ENCODE measurements at regions not wholly inside any gene's neighbourhood (a gene's known extent, or its start where the extent isn't known, plus 50 kb on each side); places are given as distances from the start of the nearest gene placed in this dataset.

DNA sequence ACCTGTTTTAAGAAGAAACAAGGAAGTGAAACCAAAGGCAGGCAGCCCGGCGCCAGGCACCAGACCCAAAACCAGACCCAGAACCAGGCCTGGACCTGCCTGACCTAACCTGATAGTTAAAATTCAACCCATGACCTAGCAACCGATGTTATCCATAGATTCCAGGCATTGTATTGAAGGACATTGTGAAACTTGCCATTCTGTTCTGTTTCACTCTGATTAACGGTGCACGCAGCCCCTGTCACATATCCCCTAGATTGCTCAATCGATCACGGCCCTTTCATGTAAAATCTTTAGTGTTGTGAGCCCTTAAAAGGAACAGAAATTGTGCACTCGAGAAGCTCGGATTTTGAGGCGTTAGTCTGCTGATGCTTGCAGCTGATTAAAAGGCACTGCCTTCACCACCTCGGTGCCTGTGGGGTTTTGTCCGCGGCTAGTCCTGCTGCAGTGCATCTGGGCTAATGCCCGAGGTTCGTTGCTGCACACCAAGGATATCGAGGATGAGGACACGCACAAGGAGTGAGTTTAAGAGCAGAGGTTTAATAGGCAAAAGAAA is 262.5 kb upstream of the TMEM132C start:
- H3K4me3 ChIP-seq = no peak overlapping the region
- BruUV-seq (replicated peaks) = no TSS peak
- POLR2A ChIA-PET (ENCODE audit: unreplicated experiment) = no interaction called here
- intact Hi-C loops (cut with micrococcal nuclease; ENCODE audit: unreplicated experiment) = no loop called here
- no peak overlapping the region for H2AFZ ChIP-seq
- CTCF ChIA-PET = no interaction called here
- no peaks in the 10 kb centered on the region for H3K36me3 ChIP-seq (ENCODE audit: low read depth)
- H3K79me2 ChIP-seq (ENCODE audit: low read depth) = no peaks in the 10 kb centered on the region
- H3K9me2 ChIP-seq (ENCODE audit: insufficient read depth) = no peaks in the 10 kb centered on the region
- no peaks in the 10 kb centered on the region for H3F3A ChIP-seq (ENCODE audit: insufficient read depth, low read depth)
- no peak for TF ChIP-seq EZH2 (IDR thresholded peaks at IDR 0.05; ENCODE audit: low read depth)
- TF ChIP-seq CTCF (conservative IDR thresholded peaks at IDR 0.05) = no peak
- H3K27me3 ChIP-seq (ENCODE audit: insufficient read depth, low read depth) = peaks cover 37% of the 10 kb centered on the region; the same call in 1 of the 2 replicates
- no peaks in the 10 kb centered on the region for H4K20me1 ChIP-seq (ENCODE audit: insufficient read depth)
- H3K27ac ChIP-seq = no peak overlapping the region
- H3K4me1 ChIP-seq (replicated peaks; ENCODE audit: insufficient read depth) = no peaks in the 10 kb centered on the region
- no peak overlapping the region for H3K4me2 ChIP-seq
- DNase-seq = no peak
- no peaks in the 10 kb centered on the region for H3K9me3 ChIP-seq (ENCODE audit: insufficient read depth, low read depth)

DNA sequence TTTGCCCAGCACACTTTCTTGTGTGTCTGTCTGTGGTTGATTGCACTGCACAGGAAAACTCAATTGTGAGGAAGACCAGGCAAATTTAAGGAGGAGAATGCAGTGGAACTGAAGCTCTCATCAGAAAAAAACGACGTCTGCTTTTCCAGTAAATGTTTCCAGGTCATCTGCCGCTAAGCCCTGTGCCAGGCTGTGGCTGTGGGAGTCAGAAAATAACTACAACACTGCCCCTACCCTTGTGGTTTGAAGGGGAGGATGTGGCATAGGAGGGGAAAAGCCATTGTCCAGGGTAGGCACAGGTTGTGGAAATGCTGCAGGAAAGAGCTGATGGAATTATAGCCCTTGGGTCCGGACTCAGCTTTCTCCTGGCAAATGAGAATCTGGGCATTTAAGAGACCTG is 259.7 kb upstream of the TMEM132C start:
- H3K79me2 ChIP-seq (ENCODE audit: low read depth) = no peaks in the 10 kb centered on the region
- no TSS peak for BruUV-seq (replicated peaks)
- H3K4me1 ChIP-seq (replicated peaks; ENCODE audit: insufficient read depth) = no peaks in the 10 kb centered on the region
- no peaks in the 10 kb centered on the region for H4K20me1 ChIP-seq (ENCODE audit: insufficient read depth)
- H3K36me3 ChIP-seq (ENCODE audit: low read depth) = no peaks in the 10 kb centered on the region
- ChIA-PET POLR2A (ENCODE audit: unreplicated experiment) (no interaction called here), CTCF (no interaction called here)
- H2AFZ ChIP-seq = no peak overlapping the region
- H3K9me3 ChIP-seq (ENCODE audit: insufficient read depth, low read depth) = no peaks in the 10 kb centered on the region
- intact Hi-C loops (cut with micrococcal nuclease; ENCODE audit: unreplicated experiment) = no loop called here
- no peak overlapping the region for H3K4me3 ChIP-seq
- H3F3A ChIP-seq (ENCODE audit: insufficient read depth, low read depth) = no peaks in the 10 kb centered on the region
- H3K27ac ChIP-seq = no peak overlapping the region
- DNase-seq = no peak
- H3K4me2 ChIP-seq = no peak overlapping the region
- H3K27me3 ChIP-seq (ENCODE audit: insufficient read depth, low read depth) = peaks cover 37% of the 10 kb centered on the region; the same call in 1 of the 2 replicates
- H3K9me2 ChIP-seq (ENCODE audit: insufficient read depth) = no peaks in the 10 kb centered on the region
- TF ChIP-seq EZH2 (IDR thresholded peaks at IDR 0.05; ENCODE audit: low read depth) (no peak), CTCF (conservative IDR thresholded peaks at IDR 0.05) (no peak)

DNA sequence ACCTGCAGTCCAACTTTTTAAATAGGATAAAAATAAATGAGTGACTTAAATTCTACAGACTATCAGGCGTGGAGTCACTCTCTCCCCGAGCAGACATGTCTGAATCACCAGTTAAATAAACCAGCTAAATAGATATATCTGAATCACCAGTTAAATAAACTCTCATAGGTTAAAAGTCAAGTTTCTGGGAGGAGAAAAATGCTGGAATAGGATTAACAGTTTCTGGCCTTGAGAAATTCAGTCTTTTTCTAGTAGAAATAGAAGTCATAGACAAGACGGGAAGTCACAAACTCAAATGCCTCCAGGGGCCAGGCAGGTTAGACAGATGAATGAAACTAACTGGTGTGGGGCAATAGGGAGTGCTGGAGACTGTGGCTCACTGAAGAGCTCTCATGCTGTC is 258.6 kb upstream of the TMEM132C start:
- Histone ChIP-seq H3K4me1 (replicated peaks; ENCODE audit: insufficient read depth) (no peaks in the 10 kb centered on the region), H3K36me3 (ENCODE audit: low read depth) (no peaks in the 10 kb centered on the region), H3K4me2 (no peak overlapping the region), H3K9me3 (ENCODE audit: insufficient read depth, low read depth) (no peaks in the 10 kb centered on the region), H4K20me1 (ENCODE audit: insufficient read depth) (no peaks in the 10 kb centered on the region), H3K27me3 (ENCODE audit: insufficient read depth, low read depth) (peaks cover 34% of the 10 kb centered on the region; the same call in 1 of the 2 replicates), H3K79me2 (ENCODE audit: low read depth) (no peaks in the 10 kb centered on the region), H3F3A (ENCODE audit: insufficient read depth, low read depth) (no peaks in the 10 kb centered on the region), H3K27ac (no peak overlapping the region), H3K4me3 (no peak overlapping the region), H2AFZ (no peak overlapping the region), H3K9me2 (ENCODE audit: insufficient read depth) (no peaks in the 10 kb centered on the region)
- no peak for DNase-seq
- intact Hi-C loops (cut with micrococcal nuclease; ENCODE audit: unreplicated experiment) = no loop called here
- no TSS peak for BruUV-seq (replicated peaks)
- CTCF ChIA-PET = no interaction called here
- POLR2A ChIA-PET (ENCODE audit: unreplicated experiment) = no interaction called here
- TF ChIP-seq CTCF (conservative IDR thresholded peaks at IDR 0.05) (no peak), EZH2 (IDR thresholded peaks at IDR 0.05; ENCODE audit: low read depth) (no peak)
